HG03097 (cell line): ENCODE measurements at regions not wholly inside any gene's neighbourhood (a gene's known extent, or its start where the extent isn't known, plus 50 kb on each side); places are given as distances from the start of the nearest gene placed in this dataset.
"Not testable (repeated sequence)": the region's sequence is repeated elsewhere in the genome, so short reads cannot be mapped to it uniquely, and the experiment has no call there.

Experiments used
- ATAC-seq: cut with Tn5 transposase; IDR thresholded peaks from one replicate; pipeline ENCODE4 v1.9.1; 2021; ENCODE audit not compliant: unreplicated experiment, low FRiP score

DNA sequence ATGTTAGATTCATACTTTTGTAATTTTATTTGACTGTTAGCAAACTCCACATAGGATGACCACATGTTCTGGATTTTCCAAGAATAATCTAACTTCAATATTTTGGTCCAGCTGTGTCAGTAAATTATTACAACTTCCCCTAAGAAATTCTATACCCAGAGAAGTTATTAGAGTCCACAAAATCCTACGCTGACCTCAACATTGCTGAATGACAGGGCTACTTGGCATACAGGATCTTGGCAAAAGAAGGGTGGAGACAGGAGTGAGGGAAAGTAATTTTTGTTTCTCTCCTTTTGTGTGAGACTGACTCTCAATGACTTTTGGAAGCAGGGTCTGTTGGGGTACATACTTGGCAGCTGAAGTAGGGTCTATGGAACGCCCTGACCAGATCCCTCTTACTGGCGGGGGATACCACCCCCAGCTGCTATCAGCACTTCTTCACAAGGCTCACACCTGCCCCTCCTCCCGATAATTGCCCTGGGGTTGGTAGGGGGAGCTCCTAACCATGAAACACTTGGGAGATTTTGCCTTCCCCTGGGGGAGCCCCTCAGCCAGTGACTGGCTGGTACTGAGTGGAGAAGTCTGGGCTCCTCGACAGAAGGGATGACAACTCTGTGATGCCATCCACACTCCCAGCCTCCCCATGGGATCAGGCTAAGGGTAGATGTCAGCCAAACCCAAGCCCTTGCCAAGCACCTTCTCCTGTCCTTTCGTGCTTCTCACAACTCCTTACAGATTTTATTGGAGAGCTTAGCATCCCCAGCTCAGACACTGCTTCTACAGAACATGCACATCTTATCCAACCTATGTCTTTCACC, 110.6 kb upstream of the FHL2 start:
- no peak for ATAC-seq

DNA sequence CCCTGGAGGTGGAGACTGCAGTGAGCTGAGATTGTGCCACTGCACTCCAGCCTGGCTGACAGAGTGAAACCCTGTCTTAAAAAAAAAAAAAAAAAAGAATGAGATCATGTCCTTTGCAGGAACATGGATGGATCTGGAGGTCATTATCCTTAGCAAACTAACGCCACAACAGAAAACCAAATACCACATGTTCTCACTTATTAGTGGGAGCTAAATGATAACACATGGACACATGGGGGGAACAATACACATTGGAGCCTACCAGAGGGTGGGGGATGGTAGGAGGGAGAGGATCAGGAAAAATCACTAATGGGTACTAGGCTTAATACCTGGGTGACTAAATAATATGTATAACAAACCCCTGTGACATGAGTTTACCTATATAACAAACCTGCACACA, 108.0 kb upstream of the FHL2 start:
- not testable (repeated sequence) for ATAC-seq

DNA sequence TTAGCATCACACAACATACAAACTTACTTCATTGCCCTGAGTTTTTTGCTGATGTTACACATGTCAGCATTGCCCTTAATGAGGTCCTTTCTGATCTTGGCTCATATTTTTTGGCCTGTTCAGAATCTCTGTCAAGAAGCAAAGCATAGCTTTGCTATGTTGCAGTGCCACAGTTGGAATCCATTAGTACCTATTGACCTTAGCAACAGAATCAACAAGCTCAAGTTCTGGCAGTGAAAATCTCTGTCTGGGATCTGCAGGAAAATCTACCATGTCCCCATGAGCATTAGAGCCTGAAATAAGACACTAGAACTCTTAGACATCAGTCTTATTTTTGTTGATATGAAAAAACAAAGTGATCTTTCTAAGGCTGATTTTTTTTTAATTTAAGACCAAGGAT, 105.6 kb upstream of the FHL2 start:
- no peak for ATAC-seq

DNA sequence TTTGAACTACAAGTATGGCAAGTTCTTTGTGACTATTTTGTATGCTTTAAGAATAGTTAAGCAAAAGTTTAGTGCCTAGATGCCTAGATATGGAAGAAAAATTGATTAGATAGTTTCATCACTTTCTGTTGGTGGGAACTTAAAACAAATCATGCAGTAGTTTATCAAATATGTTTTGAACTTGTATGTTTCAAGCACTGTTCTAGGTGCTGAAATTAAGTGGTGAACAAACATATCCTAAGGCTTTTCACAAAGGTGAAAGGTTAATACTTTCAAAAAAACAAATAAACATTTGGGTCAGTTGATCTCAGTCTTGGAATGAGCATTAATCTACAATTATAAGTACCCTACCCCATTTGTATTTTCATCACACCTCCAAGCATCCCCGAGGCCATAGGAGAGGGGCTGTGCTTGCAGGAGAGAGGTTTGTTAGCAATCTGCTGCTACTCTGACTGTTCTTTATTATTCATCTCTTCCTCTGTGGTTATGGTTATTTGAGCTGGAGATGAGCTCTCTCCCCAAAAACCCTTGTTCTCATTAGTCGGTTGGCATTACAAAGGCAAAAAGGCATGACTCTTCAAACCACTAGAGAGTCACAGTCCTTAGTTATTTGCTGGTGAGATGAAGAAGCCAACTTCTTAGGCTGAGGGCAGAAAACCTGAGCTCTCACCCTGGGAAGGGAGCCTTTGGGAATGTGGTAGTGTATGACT, 103.9 kb upstream of the FHL2 start:
- ATAC-seq: no peak

DNA sequence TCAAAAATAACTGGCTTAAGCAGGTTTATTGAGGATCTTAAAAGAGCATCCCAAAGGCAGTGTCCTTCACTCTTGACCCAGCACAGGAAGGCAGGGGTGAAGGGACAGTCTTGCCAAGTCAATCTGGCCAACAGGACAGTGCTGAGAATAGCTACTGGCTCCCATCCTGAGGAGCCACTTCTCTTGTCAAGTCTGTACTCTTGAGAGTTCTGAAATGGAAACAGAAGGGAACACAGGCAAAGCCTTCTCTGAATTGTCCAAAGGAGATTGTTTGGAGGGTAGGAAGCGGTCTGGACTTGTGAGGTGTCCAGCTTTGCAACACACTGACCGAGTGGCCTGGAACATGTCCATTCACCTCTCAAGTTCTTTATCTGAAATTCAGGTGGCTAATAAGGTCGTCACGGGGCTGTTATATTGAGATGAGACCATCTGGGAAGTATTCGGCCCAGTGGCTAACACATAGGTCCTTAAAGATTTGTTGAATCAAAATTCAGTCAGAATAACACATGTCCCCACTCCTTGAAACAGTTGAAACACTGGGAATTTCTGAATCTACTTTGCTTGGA, 99.5 kb upstream of the FHL2 start:
- no peak for ATAC-seq

DNA sequence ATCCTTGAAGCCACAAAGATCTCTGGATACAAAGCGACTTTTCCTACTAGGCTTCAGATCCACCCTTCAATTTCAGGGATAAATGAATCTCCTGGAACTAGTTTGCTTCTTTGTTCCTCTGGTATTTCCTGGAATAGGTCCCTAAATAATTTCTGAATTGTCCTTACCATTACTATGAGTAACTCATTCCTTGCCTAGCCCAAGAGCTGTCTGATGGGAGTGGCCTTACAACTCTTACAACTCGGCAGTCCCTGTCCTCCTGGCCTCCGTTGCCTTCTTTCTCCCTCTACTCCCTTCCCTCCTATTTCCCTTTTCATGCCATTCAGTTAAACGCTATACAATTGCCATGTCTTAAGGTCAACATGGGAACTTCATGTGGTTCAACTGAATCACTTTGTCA, 98.2 kb upstream of the FHL2 start:
- ATAC-seq: no peak

DNA sequence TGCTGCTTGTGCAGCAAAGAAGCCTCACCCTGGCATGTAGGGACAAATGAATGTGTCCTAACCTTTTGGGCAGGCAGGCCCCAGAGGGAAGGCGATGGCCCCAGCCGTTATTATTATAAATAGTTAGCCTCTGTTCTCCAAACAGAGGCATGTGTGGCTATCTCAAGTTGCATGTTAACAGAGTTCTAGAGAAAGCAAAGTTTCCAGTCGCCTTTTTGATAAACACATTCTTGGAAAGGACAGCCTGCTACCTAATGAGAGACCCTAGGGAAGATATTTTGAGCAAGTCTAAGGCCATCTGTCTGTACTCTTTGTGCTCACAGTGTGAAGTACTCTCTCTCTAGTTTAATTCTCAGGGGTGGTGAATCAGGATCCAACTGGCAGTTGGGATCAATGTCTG, 97.4 kb upstream of the FHL2 start:
- ATAC-seq: no peak

DNA sequence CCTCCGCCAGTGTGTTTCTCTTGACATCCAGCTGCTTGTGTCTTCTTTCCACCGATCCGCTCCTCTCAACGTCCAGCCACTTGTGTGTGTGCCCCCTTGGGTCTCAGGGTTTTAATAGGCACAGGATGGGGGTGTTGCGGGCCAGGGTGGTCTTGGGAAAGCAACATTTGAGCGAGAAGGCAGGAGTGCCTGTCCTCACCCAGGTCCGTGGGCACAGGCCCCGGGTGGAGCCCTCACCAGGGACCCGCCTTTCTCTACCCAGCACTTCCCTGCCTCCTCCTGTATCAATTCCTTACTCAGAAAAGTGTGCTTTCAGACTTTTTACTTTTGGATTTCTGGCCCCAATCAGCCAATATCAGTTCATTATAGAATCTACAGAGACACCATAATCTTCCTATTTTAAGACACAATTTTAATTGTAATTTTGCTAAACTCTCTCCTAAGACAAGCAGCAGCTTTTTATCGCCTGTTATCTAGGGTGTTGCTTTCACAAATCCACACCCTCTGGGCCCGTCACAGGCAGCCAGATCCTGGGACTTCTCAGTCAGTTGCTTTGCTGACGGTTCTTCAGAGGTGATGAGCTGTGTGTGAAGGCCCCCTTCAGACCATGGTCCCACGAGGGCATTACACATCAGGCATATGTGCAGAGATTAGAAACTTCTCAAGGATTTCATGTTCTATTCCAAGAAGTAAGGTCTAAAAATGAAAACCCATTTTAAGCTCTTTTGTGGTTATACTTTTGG, 96.0 kb upstream of the FHL2 start:
- no peak for ATAC-seq

DNA sequence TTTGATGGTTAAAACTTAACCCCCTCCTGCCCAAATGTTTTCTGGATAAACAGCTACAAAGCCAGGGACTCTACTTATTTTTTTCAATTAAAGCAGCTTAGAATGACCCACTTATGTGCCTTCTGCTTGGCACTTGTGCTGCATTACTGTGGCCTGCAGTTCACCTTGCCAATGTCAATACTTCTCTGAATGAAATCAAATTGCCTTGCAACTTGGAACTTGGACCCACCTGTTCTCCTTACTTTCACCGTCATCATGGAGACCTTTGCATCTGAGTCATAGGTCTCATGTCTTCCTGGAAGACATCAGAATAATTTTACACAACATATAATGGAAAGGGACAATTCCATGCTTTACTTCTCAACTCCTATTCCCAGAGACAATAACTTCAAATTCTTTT, 92.1 kb upstream of the FHL2 start:
- no peak for ATAC-seq

DNA sequence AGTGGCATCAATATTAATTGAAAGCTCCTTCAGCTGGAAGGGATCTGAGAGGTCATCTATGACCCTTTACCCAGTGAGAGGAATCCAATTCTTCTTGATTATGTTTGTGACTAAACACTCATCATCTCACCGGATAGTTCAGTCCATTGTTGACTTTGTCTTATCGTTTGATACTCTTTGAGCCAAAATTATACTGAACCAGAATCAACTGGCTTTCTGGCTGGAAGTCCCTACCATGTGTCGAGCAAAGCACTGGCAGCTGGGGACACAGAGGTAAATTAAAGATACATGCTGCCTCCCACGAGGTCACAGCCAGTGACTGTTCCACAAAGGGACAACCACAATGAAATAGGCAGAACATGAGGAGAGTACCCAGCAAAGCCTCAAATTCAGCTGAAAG, 91.4 kb upstream of the FHL2 start:
- ATAC-seq: no peak

DNA sequence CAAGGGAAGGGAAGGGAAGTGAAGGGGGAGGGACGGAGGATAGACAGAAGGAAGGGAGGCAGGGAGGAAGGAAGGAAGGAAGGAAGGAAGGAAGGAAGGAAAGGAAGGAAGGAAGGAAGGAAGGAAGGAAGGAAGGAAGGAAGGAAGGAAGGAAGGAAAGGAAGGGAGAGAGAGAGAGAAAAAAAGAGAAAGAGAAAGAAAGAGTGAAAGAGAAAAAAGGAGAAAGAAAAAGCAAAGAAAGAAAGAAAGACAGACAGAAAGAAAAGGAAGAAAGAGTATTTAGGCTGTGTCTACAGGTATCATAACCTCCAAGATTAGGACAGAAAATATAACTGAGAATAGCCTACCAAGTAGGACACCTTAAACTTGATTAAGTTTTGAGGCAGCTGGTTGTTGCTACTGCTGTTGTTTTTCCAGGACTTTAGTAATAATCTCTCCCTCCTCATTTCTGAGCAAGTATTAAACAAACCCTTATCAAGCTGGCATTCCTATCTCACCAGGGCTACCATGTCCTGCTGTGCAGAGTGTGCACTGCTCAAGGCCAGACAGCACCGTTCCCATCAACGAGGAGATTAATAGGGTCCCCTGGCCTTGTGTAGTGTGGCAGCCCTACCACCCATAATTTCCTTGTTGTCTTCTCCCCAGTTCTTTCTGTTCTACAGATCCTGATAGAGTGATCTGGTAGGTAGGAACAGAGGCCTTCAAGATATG, 90.5 kb upstream of the FHL2 start:
- no peak for ATAC-seq

DNA sequence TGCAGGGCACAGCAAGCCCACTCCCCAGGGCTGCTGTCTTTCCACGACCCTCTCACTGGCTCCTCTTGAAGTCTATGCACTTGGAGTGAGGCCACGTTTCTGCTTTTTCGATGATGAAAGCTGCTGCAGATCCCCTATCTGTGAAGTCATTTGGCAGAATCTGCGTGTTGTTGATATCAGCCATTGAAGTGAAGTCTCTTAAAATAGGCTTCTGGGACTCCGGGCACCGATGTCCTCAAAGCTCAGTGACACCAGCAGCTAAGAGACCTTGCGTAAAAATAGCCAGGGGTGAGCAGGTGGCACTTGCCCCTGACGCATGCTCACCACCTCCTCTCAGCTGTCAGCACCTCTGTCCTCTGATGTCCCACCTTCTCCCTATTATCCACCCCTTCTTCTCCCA, 89.4 kb upstream of the FHL2 start:
- no peak for ATAC-seq

DNA sequence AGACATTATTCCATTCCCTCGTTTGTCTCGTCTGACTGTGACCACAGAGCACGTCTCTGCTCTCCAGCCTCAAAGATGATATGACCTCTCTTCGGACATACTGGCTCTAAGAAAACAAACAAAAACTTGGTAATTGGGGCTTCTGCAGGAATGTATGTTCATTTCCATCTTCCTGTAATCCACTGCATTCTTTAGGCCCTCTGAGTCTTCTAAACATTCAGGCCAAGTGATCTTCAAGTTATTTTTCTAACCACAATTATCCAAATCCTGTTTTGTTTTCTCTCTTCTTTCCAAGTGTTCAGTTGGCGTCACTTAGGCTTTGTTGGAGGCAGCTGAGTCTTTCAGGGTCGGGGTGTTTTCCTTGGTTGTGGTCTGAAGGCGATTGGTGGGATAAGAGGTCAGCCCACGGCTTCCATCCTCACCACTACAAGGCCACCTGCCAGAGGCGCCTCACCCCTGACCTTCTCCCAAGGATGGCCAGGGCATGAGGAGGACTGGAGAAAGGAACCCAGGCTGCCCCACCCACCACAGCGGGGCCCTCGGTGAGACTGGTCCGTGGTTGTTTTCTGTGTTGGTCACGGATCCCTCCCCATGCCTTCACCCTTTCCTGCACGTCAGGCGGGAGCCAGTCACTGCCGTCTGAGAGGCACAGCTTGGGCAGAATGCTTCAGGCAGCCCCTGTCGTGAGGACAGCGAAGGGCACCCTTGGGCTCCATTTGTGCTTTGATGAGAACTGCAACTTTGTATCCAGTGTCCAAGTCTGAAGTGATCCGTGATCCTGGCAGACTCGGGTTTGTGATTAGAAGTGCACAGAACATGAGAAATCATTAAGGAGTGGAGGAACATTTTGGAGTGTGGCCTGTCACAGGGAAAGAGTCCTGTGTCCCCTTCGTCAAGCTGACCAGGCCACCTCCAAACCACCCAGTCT, 88.6 kb upstream of the FHL2 start:
- ATAC-seq: no peak

DNA sequence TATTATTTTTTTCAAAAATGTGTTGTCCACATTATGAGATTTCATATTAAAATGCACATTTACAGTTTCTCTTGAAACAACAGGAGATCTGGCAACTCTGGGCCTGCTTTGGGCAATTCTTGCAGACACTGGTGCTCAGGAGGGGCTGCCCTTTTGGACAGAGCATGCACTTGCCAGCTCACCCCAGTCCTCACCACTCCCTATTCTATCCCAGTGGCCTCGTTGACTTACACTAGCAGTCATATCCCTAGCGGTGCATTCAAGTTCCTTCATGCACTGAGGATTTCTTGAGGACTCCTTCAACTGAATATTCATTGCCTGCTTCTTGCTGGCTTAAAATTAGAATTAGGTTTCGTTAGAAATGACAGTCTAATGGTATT, 87.9 kb upstream of the FHL2 start:
- ATAC-seq: no peak

DNA sequence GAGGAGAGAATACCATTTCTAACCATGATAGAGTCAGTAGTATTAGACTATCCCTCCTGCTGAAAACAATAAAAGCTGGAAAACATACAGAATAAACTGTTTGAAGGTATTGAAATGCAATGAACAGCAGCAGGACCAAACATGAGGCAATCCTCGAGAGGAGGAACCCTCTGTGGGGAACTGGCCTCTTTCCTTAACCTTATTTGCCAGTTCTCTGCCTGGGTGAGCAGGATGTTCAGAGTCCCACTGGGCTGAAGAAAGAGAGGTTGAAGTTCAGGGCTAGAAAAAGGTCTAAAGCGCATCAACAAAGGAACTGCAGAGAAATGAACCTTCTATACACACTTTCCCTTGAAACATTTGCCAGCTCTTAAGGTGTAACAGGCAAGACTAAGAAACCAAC, 79.8 kb upstream of the FHL2 start:
- no peak for ATAC-seq

DNA sequence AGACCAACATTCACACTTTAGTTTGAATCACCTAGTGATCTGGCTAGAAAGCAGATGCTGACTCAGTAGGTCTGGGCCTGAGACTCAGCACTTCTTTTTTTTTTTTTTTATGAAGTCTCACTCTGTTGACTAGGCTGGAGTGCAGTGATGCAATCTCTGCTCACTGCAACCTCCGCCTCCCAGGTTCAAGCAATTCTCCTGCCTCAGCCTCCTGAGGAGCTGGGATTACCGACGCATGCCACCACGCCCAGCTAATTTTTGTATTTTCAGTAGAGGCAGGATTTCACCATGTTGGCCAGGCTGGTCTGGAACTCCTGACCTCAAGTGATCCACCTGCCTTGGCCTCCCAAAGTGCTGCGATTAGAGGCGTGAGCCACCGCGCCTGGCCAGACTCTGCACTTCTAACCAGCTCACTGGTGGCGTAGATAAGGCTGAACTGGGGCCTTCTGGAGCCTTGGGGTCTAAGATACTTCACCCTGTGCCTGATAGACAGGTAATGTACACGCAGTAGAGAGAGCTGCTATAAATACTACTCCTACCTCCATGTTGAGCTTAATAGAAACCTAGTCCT, 78.3 kb upstream of the FHL2 start:
- ATAC-seq: not testable (repeated sequence)

DNA sequence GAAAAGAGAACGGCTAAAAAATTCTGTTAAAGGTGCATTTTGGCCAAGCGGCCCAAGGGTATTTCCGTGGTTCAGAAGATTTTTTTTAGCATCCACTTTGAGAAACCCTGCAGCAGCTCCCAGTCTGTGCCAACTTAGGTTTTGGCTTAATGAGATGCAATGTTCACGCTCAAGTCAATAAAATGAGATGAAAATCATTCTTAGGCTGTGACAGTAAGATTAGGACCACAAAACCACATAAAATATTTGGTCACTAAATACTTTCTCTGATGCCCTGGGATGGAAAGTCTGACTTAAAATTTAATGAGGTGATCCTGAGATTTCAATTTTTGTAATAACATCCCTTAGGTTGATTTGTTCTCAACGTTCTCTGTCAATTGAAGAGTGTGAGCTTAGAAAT, 74.2 kb upstream of the FHL2 start:
- ATAC-seq: no peak

DNA sequence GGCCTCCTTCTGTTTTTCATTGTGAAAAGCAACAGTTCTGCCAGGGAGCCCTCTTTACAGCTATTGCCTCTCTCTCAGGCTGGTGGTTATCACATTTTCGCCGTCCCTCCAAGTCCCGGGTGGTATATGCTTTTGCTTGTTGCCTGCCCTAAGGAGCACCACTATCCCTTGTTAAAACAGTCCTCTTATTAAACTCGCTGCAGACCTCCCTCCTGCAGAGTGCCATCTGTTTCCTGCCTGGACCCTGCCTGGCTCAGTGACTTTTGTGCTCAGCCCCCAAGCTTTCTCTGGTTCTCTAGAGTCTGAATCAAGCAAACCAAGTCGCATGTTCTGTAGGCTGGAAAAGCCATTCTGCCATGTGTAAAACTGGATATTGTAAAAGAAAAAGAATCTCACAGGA, 72.1 kb upstream of the FHL2 start:
- ATAC-seq: no peak

DNA sequence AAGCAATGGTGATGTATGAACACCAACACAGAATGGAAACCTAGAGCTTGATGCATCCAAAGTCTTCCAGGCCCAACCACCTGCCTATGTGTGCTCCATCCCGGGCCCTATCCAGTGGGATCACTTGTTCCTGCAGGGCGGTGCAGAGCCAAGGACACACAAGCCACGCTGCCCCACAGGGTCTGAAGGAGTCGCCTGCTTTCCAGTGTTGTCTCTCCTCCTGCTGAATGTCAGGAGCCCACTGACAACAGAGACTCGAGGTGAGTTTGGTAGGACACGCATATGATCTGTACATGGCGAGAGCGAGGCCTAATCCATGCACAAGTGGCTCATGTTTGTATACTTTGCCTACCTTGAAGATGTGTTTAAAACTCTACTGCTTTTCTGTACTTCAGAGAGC, 70.9 kb upstream of the FHL2 start:
- no peak for ATAC-seq
